Urinary bladder (tissue), 3 donors: ENCODE measurements at regions not wholly inside any gene's neighbourhood (a gene's known extent, or its start where the extent isn't known, plus 50 kb on each side); places are given as distances from the start of the nearest gene placed in this dataset.
A peak's percentile ranks its signal among the peaks of the same experiment; 100 is the strongest.
"Not testable (repeated sequence)": the region's sequence is repeated elsewhere in the genome, so short reads cannot be mapped to it uniquely, and the experiment has no call there.

Experiments
- DNase-seq: peaks from one replicate; pipeline ENCODE4 v3.0.0-alpha.2; 2015; ENCODE audit errors: extremely low spot score
- H3K27ac ChIP-seq: one replicate; pipeline ENCODE4 v1.5.1; 2013; ENCODE audit warnings: low read depth, mild to moderate bottlenecking, moderate library complexity
- H3K36me3 ChIP-seq: one replicate; pipeline ENCODE4 v1.6.1; 2013; ENCODE audit warnings: mild to moderate bottlenecking, moderate library complexity; ENCODE audit not compliant: insufficient read depth
- H3K4me1 ChIP-seq: one replicate; pipeline ENCODE4 v1.6.1; 2013; ENCODE audit warnings: mild to moderate bottlenecking, moderate library complexity; ENCODE audit not compliant: insufficient read depth
- H3K4me3 ChIP-seq: one replicate; pipeline ENCODE4 v1.5.1; 2013; ENCODE audit warnings: low read depth, low read length
- WGBS: extraction: QIAGEN DNeasy Blood & Tissue Kit; methylation state at CpG from one replicate; pipeline ENCODE4 v1.1.7; 2013; 5-methylcytosine and 5-hydroxymethylcytosine counted together
- donor health status: healthy with polysubstance abuse.
- donor health status: healthy.

DNA sequence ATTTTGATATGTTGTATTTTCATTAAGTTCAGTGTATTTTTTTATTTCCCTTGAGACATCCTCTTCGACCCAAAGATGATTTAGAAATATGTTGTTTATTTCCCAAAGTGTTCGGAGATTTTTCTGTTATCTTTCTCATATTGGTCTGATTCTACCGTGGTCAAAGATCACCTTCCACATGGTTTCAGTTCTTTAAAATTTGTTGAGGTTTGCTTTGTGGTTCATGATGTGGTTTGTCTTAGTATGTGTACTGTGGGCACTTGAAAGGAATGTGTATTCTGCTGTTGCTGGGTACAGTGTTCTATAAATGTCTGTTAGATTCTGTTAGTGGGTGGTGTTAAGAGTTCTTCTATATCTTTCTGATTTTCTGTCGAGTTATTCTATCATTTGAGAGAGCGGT, 103.4 kb upstream of the FHIT start:
- 72% methylated on average over 5 of the region's 5 CpGs for WGBS
- DNase-seq, result no peak

DNA sequence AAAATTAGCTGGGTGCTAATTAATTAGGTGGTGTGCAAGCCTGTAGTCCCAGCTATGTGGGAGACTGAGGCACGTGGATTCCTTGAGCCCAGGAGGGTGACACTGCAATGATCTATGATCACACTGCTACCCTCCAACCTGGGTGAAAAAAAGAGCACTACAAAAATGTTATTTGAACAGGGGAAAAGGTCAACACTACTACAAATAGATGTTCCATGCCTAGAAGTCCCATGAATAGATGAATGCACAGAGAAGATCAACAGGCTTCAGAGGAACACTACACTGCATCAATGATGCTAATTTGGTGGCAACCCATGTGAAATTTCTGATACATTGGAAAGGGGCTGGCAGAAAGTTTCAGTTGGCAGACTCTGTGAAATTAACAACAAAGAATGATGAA, 105.4 kb upstream of the FHIT start:
- H3K36me3 ChIP-seq, result no peaks in the 10 kb centered on the region
- WGBS, result 81% methylated on average over 1 of the region's 1 CpG
- no peak for DNase-seq

More for the DNA sequence above, 103.4 kb upstream of the FHIT start:
- Histone ChIP-seq H3K27ac (no peak overlapping the region), H3K4me3 (no peak overlapping the region), H3K36me3 (no peaks in the 10 kb centered on the region), H3K4me1 (no peaks in the 10 kb centered on the region)

DNA sequence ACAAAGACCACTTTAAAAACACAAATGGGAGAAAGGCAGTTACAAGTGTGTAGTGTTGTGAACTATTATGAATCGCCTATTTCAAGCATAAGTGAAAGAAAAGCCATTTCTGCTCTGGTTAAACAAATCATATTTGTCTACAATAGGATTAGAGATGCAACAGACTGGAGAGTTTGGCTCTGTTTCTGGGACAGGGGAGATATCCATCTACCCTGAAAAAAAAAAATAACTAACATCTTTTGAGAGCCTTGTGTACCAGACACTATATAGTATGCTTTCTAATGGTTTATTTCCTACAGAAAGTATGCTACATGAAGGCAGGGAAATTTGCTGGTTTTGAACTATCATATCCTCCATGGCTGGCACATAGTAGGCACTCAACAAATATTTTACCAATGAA, 106.7 kb upstream of the FHIT start:
- Histone ChIP-seq H3K4me1 (no peaks in the 10 kb centered on the region), H3K4me3 (no peak overlapping the region), H3K36me3 (no peaks in the 10 kb centered on the region), H3K27ac (no peak overlapping the region)
- 50% methylated on average over 1 of the region's 1 CpG for WGBS
- no peak for DNase-seq

More for the DNA sequence above, 105.4 kb upstream of the FHIT start:
- no peak overlapping the region for H3K4me3 ChIP-seq
- H3K27ac ChIP-seq, result no peak overlapping the region
- no peaks in the 10 kb centered on the region for H3K4me1 ChIP-seq

DNA sequence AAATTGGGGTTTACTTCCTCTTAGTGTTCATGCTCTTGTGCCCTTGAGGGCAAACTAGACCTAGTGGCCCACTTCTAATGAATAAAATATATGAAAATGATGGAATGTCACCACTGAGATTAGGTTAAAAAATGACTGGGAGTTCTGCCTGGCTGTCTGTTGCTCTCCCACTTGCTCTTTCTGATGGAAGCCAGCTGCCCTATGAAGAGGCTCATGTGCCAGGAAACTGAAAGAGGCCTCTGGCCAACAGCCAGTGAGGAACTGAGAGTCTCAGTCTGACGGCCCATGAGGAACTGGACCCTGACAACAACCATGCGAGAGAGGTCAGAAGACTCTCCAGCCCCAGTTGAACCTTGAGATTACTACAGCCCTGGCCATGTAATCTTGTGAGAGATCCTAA, 107.1 kb upstream of the FHIT start:
- Histone ChIP-seq H3K4me3 (no peak overlapping the region), H3K36me3 (no peaks in the 10 kb centered on the region), H3K4me1 (no peaks in the 10 kb centered on the region), H3K27ac (no peak overlapping the region)
- WGBS, result 4% methylated on average over 2 of the region's 2 CpGs
- peak; percentile 51 for DNase-seq

DNA sequence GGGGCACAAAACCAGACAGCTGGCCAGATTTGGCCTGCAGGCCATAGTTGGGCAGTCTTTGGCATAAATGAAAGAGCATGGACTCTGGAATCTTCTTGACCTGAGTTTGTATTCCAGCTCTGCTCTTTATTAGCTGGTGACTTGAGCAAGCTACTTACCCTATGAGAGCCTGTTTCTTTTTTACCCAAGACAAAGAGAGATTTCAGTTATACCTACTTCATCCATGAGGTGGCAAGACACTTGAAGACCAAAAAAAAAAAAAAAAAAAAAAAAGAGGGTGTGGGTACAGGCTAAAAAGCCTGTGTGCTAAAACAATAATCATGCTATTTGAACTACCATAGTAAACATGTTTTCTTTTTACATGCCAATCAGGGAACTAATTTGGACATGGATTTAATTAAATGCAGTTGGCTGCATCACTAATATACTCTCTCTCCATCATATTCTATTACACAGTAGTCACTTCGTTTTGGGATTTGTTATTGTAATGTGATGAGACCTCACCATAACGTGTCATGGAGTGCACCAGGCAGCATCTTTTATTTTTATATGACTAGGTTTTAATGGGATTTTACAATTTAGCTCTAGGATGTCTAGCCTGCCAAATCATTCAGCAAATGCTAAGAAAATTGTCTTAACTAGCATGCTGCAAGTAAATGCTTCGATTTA, 109.2 kb upstream of the FHIT start:
- 37% methylated on average over 3 of the region's 3 CpGs for WGBS
- H3K27ac ChIP-seq, result no peak overlapping the region
- H3K4me3 ChIP-seq, result no peak overlapping the region
- no peaks in the 10 kb centered on the region for H3K36me3 ChIP-seq
- no peak for DNase-seq
- no peaks in the 10 kb centered on the region for H3K4me1 ChIP-seq

DNA sequence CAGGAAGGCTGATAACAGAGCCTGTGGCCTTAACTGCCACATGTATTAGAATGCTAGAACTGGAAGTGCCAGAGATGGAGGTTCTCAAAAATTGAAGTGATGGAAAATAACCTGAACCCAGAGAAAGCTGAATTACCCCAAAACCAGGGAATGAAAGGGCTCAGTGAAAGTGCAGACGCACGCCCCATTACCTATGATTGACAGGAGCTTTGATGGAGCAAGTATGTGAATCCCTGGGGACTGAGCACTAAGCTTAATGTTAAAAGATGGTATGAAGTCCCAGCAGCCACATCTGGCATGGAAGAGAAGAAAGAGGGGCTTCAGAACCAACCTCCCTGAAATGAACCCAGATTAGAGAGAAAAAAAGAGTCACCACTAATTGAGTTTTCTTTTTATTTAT, 118.4 kb upstream of the FHIT start:
- Histone ChIP-seq H3K4me1 (no peaks in the 10 kb centered on the region), H3K27ac (no peak overlapping the region), H3K4me3 (no peak overlapping the region), H3K36me3 (no peaks in the 10 kb centered on the region)
- DNase-seq, result no peak
- 90% methylated on average over 2 of the region's 2 CpGs for WGBS

DNA sequence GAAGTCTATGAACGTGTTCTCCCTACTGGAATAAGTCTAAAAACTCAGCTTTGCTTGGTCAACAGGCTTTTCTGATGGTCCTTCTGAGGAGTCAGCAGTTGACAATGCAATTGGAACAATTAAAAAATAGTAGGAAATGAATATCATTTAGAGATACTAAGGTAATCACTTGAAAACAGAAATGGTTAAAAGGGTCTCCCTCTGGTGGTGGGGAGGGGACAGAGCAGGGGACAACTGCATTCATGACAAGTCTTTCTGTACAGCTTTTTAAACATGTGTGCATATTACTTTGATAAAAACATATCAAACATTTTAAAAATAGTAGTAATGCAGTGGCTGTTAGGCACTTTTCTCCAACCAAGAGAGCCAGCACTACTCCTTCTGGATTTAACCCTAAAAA, 119.9 kb upstream of the FHIT start:
- Histone ChIP-seq H3K36me3 (no peaks in the 10 kb centered on the region), H3K4me1 (no peaks in the 10 kb centered on the region), H3K4me3 (no peak overlapping the region), H3K27ac (no peak overlapping the region)
- no peak for DNase-seq
- WGBS, result 91% methylated on average over 1 of the region's 1 CpG

DNA sequence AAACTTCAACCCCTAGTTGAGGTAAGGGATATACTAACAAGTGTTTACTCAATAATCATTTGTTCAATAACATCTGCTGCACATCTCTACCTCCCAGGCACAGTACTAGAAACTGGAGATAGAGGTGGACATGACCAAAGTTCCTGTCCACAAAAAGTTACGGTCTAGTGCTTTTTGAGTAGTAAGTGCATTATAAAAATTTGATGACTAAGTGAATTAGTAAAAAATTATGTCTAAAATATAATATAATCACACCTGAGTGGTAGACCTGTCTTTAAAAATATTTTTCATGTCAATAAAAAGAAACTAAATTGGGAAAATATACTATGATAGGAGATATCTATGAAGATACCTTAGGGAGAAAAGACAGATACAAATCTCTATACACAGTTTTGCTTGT, 121.5 kb upstream of the FHIT start:
- Histone ChIP-seq H3K27ac (no peak overlapping the region), H3K36me3 (no peaks in the 10 kb centered on the region), H3K4me1 (no peaks in the 10 kb centered on the region), H3K4me3 (no peak overlapping the region)
- 98% methylated on average over 1 of the region's 1 CpG for WGBS
- no peak for DNase-seq

DNA sequence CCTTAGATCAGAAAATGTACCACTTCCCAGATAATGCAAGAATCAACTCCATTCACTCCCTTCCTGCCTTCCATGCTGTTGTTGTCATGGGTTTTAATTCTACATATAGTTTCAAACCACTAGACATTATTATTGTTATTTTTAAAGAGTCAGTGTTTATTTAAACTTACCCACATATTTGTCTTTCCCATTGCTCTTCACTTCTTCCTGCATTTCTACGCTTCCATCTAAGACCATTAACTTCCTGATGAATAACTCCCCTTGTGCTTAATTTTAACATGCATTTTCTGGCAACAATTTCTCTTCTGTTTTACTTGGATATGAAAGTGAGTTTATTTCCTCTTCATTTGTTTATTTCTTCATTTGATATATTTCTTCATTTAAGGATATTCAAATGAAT, 127.1 kb upstream of the FHIT start:
- no peak for DNase-seq
- Histone ChIP-seq H3K27ac (no peak overlapping the region), H3K4me1 (no peaks in the 10 kb centered on the region), H3K4me3 (no peak overlapping the region), H3K36me3 (no peaks in the 10 kb centered on the region)
- WGBS, result 82% methylated on average over 1 of the region's 1 CpG

DNA sequence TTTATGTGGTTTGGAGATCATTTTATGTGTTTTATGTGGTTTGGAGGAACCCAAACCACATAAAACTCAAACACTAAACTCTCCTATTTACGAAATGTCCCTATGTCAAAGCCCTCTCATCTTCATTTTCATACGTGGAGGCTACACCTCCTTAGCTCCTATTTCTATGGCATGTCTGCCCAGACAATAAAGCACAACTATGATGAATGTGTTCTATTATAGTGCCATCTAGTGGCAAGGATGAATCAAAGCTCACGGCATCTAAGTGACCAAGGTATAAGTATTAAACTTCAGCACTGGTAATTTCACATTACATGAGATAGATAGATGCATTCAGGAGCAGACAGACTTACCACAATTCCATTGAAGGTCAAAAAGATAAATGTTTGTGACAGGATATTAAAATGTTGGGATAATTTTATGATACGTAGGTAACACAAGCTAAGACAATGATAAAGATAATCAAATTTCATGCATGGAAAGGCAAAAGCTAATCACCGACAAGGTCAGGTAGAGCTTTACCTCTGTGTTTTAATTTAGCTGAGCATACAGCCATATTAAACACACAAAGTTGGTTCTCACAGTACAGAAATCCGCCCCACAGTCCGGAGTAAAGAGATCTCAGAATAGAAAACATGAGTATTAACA, 130.6 kb upstream of the FHIT start:
- Histone ChIP-seq H3K4me3 (no peak overlapping the region), H3K4me1 (no peaks in the 10 kb centered on the region), H3K27ac (no peak overlapping the region), H3K36me3 (no peaks in the 10 kb centered on the region)
- no peak for DNase-seq
- 67% methylated on average over 7 of the region's 7 CpGs for WGBS

DNA sequence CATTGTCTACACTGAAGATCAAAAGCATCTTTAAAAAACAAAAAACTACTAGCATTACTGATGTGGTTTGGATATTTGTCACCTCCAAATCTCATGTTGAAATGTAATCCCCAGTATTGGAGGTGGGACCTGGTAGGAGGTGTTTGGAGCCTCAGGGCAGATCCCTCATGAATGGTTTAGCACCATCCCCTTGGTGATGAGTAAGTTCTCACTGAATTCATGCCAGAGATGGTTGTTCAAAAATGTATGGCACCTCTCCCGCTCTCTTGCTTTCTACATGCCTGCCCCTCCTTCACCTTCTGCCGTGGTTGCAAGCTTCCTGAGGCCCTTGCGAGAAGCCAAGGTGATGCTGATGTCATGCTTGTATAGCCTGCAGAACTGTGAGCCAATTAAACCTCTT, 136.6 kb upstream of the FHIT start:
- WGBS, result 84% methylated on average over 3 of the region's 3 CpGs
- H3K36me3 ChIP-seq, result no peaks in the 10 kb centered on the region
- no peak overlapping the region for H3K27ac ChIP-seq
- no peaks in the 10 kb centered on the region for H3K4me1 ChIP-seq
- DNase-seq, result no peak
- H3K4me3 ChIP-seq, result no peak overlapping the region

DNA sequence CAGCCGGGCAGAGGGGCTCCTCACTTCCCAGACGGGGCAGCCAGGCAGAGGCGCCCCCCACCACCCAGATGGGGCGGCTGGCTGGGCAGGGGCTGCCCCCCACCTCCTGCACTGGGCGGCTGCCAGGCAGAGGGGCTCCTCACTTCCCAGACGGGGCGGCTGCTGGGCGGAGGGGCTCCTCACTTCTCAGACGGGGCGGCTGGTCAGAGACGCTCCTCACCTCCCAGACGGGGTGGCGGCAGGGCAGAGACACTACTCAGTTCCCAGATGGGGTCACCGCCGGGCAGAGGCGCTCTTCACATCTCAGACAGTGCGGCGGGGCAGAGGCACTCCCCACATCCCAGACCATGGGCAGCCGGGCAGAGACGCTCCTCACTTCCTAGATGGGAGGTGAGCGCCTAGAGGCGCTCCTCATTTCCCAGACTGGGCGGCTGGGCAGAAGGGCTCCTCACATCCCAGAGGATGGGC, 142.3 kb upstream of the FHIT start:
- not testable (repeated sequence) for H3K4me1 ChIP-seq, H3K36me3 ChIP-seq, DNase-seq, H3K4me3 ChIP-seq, H3K27ac ChIP-seq
- 98% methylated on average over 23 of the region's 23 CpGs for WGBS

DNA sequence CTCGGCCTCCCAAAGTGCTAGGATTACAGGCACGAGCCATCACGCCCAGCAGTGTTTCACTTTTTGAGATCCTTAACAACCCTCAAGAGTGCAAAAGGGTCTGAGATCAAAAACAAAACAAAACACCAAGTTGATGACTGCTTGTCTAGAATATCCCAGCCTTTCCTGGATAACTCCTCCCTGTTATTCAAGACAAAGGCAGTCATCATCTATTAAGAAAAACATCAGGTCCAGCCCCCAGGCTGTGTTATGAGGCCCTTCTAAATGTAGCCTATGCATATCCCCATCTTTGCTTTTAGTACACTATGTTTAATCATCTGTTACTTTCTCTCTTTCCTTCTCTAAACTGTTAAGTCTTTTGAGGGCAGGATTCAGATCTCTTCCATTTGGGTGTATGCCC, 150.1 kb upstream of the FHIT start:
- WGBS, result 71% methylated on average over 3 of the region's 3 CpGs
- Histone ChIP-seq H3K4me1 (no peaks in the 10 kb centered on the region), H3K27ac (no peak overlapping the region), H3K36me3 (no peaks in the 10 kb centered on the region), H3K4me3 (no peak overlapping the region)
- no peak for DNase-seq

DNA sequence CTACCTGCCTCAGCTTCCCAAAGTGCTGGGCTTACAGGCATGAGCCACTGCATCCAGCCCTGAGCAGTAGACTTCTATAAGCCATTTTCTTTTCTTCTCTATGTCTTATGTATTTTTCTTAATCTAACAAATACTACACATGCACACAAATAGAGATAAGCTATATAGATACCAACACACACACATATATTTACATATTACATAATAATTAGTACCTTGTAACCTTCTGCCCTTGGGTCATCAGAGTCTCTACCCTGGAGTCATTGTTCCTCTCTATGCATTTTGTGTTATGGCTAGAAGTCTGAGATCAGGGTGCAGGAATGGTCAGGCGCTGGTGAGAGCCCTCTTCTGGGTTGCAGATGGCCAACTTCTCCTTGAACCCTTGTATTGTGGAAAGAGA, 154.0 kb upstream of the PTPRG start:
- 95% methylated on average over 1 of the region's 1 CpG for WGBS
- Histone ChIP-seq H3K4me1 (no peaks in the 10 kb centered on the region), H3K27ac (no peak overlapping the region), H3K36me3 (no peaks in the 10 kb centered on the region), H3K4me3 (no peak overlapping the region)
- DNase-seq, result no peak
